HG03378 (cell line): ENCODE measurements at regions not wholly inside any gene's neighbourhood (a gene's known extent, or its start where the extent isn't known, plus 50 kb on each side); places are given as distances from the start of the nearest gene placed in this dataset.
A peak's percentile ranks its signal among the peaks of the same experiment; 100 is the strongest.
"Not testable (repeated sequence)": the region's sequence is repeated elsewhere in the genome, so short reads cannot be mapped to it uniquely, and the experiment has no call there.

Experiments
- ATAC-seq: cut with Tn5 transposase; IDR thresholded peaks from one replicate; pipeline ENCODE4 v1.9.1; 2021; ENCODE audit warnings: mild to moderate bottlenecking, moderate library complexity; ENCODE audit not compliant: unreplicated experiment

DNA sequence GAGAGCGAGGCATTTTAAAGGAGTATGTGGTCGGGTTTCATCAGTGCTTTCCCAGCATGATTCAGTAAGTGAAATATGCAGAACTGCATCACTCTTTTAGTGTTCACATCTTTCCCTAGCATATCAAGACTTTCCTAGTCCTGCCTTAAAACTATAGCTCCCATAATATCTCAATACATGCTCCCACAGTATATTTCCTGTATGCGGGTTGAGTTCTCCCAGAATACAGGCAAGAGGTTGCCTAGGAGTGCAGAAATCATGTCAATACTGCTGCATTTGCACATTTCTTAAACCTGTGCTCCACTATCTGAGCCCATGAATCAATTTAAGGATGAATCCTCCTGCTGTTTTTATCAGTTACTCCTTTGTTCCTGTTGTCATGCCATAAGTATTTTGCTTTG lies 386.6 kb upstream of the SLC35B3 start:
- ATAC-seq = no peak

DNA sequence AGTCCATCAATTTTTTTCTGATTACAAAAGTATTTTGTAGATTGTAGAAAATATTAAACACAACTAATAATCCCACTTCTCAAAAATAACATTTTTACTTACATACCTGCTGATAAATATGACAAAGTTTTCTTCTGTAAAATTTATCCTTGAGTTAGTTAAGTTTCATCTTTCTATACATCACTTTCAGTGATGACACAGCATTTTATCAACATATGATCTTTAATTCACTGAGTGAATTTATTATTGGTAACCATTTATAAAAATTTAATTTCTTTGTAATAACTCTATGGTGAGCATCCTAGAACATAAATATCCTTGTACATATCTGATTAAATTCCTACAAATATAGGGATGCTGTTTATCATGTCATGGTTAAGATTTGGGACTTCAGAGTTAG lies 385.0 kb upstream of the SLC35B3 start:
- ATAC-seq = no peak

DNA sequence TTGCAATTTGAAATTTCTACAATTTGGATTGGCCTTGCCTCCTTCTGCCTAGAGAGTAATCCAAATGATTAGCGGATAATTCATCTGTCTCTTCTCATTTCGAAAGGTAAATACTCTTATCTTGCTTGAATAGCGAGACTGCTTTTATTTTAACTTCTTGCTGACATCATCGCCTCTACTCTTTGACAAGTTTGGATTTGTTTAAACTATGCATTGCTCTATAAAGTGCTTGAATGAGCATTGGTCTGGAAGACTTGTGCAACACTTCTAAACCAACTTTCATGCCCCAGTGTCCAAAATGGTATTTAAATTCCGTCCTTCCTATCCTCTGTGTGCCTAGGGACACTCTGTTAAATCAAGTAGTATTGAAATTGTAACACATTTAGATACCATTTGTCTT lies 384.1 kb upstream of the SLC35B3 start:
- ATAC-seq = no peak

DNA sequence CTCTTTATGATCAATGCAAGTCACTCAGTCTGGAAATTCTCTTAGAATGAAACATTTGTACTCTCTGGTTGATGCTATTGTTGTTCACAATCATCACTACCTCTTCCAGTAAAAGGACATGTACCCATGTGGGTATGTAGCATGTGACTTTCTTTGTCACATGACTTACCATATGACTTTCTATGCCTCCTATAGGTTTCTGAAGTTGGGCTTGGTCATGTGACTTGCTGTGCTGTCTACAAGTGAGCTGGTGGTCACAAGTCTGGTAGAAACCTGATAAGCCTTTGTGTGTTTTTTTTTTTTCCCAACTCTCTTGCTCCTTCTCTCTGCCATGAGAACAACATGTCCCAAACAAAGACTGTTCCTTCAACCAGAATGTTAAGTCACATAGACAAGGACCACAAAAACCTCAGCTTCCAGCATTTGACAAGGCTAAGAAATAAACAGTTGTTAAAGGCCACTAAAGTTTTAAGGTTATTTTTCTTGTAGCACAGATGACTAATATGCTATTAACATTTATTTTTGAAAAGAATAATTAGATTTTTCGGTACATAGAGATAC lies 379.2 kb upstream of the SLC35B3 start:
- no peak for ATAC-seq

DNA sequence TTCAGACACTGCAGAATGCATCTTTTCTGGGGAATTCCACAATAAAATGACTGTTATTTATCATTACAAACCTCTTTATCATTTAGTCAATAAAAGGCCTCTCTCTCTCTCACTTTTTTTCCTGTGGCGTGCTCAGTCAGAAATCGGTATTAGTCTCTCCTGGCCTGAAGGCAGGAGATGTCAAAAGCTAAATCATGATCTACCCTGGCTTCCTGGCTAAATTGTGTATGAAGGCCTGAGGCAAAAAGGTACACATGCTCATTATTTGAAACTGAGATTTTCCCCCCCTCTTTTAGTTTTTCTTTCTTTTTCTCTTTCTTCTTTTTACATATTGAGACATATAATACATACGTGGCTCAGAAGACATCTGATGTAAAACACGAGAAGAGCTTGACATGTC lies 375.0 kb upstream of the SLC35B3 start:
- no peak for ATAC-seq

DNA sequence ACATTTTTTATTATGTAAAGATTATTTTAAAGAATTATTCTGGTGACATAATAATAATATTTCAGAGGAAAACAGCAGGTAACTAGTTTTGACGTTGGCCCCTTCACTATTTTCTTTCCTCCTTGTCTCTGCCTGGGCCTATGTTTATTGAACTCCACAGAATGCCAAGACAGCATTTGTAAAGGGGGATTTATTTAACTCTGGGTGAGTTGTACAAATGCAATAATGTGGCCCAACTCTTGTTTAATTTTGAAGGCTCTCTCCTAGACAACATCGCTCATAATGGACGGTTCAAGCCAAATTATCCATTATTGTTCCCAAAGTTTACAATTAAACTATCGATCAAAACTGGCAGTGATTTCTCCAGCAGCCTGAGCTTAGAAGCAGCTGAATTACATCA lies 374.3 kb upstream of the SLC35B3 start:
- no peak for ATAC-seq

DNA sequence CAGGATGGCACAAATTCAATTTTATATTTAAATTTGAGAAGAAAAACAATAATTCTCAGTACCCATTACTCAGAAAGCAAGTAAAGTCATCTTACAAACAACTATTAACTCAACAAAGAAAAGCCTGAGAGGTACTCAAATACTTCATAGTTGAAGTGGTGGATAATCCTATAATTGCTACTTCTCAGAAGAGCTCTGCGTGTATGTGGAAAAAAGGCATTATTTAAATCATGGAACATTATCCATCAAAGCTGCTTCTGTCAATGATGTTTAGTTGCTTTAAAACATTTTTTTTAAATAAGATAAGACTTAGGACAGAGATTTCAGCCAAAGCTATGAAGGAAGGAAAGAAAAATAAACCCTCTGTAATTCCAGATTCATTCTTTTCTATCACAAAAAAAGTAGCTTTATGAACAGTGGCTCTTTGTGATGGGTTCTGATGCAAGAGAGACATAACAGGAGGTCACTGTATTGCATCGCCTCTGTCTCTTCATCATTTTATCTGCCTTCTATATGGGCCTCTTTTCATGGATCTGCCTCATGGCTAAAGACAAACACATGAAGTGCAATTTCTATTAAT lies 367.9 kb upstream of the SLC35B3 start:
- ATAC-seq = no peak

DNA sequence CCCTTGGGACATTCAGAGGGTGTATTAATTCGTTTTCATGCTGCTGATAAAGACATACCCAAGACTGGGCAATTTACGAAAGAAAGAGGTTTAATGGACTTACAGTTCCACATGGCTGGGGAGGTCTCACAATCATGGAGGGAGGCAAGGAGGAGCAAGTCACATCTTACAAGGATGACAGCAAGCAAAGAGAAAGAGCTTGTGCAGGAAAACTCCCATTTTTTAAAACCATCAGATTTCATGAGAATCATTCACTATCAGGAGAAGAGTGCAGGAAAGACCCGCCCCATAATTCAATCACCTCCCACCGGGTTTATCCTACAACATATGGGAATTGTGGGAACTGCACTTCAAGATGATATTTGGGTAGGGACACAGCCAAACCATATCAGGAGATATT lies 367.1 kb upstream of the SLC35B3 start:
- not testable (repeated sequence) for ATAC-seq

DNA sequence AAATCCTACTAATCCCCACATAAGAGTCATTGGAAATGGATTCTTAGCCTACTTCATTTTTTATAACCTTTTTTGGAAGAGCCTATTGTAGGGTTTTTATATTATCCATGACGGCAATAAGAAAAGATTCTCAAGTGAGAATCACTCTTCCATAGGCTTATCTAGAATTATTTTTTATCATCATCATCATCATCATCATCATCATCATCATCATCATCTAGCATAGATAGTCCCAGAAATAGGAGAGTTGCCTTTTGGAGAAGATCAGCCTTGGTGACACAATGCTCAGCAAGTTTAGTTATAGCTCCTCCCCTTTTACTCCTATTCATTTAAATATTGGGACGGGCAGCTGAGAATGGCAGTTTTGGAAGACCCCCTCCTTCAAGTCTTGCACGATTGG lies 359.1 kb upstream of the SLC35B3 start:
- ATAC-seq = no peak

DNA sequence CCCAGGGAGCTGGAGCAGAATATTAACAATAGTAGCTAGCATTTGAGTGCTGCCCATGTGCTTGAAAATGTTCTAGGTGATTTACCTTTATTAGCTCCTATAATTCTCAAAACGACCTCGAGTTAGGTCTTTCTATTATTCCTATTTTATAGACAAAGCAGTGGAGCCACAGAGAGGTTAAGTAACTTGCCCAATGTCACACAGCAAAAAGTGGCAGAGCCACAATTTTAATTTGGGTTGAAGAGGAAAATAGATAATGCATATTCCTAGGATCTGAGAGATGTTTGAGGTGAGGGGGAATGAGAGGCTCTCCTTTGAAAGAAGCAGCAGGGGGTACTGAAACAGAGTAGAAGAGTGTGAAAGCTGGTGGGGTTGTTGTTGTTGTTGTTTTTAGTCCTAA lies 354.5 kb upstream of the SLC35B3 start:
- ATAC-seq = no peak

DNA sequence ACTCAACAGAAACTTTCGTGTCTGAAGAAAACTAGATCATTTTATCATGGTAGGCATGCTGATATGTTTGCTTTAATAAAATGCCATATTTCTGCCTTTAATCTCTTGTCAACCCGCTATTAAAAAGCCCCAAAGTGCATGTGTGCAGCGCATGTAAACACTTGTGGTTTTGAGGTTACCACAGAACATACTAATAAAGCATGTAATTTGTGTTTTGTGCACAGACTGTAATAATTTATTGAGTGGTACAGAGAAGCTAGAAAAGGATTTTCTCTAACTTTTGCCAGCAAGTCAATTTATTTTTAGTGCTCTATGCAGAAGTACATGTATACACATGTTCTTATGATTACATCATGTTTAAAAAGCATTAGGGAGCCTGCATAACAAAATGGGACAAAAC lies 349.9 kb upstream of the SLC35B3 start:
- no peak for ATAC-seq

DNA sequence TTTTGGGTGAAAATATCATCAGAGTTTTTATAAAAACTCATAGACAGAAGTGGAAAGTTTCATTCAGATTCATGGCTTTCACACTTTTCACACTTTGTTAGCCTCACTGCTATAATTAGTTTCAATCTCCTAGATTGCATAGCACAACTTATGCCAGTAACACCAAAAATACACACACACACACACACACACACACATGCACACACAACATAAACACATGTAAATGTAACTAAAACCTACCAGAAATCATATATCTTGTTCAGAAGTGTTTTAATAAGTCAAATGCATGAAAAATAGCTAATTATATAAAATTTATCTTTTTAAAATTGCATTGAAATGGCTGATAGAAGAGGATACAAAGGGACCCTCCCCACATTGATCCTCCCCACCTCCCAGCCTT lies 347.8 kb upstream of the SLC35B3 start:
- ATAC-seq = no peak

DNA sequence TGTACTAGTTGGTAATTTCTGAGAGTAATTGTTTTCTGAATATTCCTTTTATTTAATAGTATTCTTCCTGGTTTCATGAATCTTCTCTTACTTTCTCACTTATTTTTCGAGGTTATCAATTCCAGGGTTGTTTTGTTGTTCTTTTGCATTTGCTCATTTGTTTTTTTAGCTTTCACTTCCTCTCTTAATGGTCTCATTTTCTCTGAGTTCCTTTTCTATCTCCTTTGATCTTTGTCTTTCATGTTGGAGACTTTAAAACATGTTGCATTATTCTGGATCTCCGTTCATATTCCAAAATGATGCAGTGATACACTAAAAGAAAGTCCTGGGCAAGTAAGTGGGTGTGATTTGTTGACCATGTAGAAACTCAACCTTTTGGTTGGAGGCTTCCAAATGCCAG lies 345.3 kb upstream of the SLC35B3 start:
- no peak for ATAC-seq

DNA sequence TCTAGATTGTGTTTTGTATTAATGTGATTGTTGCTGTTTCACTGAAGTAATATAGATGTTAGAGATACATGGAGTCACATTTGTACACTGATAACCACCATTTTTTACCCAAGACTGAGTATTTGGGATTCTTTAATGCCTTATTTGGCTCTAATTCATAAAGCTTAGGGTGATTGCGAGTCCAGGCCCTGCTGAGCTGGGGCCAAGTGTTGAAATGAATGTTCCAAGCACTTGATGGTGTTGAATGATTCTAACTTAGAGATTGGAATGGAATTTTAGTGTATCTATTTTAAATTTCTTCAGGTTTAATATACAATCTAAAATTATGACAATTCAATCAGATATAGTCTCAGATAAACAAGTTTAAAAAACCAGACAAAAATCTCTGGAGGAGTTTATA lies 329.4 kb upstream of the SLC35B3 start:
- ATAC-seq = no peak

DNA sequence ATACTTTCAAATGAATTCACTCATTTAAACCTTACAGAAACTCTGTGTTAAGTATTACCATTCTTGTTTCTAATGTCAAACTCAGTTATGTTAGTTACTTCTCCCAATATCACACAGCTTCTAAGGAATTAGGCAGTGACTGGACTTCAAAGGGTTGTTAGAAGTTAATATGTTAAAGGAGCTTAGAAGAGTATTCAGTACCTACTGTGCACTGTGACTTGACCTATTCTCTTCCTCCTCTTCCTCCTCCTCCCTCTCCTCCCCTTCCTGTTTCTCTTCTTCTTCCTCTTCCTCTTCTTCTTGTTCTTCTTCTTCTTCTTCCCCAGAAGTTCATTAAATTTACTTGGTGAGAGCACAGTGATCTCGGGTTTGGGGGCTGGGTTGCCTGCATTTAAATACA lies 325.6 kb upstream of the SLC35B3 start:
- no peak for ATAC-seq

DNA sequence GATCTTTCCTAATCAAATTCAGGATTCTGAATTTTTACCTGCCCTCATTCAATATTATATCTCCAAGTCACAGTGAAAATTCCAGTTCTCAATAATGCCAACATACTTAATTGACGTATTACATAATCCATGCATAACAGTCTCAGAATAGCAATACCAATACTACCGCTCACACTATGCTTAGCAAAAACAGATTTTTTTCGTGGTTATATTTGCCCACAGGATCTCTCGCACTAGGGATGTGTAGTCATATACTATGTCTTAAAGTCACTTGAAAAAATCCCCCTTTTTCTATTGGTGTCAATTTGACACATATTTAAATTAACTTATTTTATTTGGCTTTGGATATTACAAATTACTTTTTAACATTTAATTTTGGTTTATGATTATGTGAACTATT lies 323.1 kb upstream of the SLC35B3 start:
- no peak for ATAC-seq

DNA sequence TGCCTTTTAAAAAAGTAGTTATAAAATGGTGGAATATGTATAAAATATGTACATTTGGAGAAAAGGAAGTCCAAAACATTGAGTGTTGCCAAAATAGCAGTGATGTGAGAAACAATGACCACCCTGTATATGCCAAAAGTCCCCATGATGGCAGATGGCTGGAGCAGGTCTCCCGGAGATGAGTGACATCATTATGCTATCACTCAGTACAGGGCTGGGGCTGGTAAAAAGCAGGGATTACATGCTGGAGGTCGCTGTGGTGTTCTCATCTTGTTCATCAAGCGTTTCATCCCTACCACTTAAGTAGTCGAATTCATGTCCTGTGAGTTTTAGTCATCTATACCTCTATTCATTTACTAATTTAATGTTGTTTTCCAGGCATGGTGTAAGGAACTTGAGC lies 315.3 kb upstream of the SLC35B3 start:
- ATAC-seq = no peak

DNA sequence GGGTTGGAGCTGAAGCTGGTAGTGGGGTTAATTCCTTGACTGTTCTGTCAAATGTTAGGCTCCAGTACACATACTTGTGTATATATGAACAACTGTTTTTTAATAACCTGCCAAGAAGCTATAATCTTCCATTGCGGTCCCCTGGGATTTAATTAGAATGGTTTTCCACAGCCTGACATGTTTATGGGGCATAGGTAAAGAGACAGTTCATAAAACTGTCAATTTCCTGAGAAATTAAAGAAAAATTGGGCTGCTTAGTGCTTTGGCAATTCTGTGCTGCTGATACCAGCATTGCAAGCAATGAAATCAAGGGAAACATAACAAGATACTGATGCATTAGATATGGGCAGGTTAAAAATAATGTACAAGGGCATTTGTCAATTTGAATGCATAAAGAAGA lies 314.1 kb upstream of the SLC35B3 start:
- ATAC-seq = no peak

DNA sequence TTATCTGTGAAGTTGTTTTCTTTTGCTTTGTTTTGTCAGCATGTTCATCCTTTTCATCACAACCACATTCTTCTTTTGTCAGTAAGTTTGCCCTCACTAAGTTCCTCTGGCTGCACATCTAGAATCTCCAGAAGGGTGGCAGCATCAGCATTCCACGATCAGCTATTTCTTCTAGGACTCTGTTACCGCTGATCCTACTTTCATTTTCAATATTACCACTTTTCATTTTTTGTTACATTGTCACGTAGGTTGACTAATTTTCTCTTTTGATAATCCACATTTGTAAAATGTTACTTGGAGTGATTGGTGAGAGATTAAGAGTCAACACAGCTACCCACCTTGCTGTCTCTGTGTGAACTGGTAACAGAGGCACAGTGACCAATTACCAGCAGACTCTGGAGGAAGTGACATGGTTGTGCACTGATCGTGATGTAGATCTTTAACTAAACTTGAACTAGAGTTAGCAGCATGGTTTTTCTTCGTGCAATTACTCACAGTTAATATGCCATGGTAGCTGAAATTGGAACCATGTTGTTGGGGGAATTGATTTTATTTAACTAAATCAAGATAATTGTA lies 307.9 kb upstream of the SLC35B3 start:
- ATAC-seq = peak; percentile 85

DNA sequence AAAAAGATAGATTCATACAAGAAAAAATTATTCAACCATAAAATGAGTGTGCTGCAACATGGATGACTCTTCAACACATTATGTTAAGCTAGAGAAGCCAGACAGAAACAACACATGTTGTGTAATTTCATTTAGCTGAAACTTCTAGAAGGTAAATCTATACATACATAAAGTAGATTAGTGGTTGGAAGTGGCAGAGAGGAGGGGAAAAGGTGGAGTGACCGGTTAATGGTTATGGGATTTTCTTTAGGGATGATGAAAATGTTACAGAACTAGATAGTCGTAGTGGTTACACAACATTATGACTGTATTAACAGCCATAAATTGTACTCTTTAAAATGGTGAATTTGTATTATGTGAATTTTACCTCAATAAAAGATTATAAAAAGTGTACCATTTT lies 304.1 kb upstream of the SLC35B3 start:
- ATAC-seq = no peak

DNA sequence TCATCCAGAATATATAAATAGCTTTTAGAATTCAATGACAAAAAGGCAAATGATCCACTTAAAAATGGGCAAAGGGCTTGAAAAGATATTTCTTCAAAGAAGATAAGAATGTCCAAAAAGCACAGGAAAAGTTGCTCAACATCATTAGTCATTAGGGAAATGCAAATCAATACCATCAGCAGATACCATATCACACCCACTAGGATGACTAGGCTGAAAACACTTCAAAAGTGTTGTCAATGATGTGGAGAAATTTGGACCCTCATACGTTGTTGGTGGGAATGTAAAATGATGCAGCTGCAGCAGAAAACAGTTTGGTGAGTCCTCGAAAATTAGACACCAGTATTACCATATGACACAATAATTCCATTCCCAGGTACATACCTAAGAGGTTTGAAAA lies 303.6 kb upstream of the SLC35B3 start:
- ATAC-seq = no peak

DNA sequence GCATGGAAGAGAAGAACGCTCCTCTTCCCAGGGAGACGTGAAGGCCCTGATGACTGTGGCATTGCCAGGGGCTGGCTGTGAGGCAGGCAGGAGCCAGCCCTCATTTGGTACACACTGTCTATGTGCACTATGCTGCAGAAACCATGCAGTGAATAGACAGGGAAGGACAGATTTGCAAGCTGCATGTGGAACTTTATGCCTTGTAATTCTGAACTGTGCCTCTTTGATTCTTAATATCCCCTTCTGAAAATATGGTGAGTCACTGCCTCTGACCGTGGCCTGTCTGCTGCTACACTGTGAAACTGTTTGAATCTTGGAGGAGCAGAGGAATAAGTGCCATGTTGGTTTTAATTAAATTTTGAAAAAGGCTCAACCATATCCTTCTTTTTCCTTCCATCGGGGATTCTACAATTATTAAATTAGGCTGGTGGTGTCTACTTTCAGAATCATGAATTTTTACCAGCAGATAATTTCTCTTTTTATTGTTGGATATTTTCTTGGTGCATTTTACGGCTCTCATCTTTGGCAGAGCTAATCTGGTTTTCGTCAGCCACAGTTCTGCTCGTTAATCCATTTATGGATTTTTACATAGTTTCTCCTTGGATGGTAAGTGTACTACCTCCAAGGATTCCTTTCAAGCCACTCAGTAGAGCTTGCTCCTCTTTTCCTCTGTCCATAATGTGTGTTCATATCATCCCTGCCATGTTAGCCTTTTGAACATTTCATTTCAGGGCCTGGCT lies 301.0 kb upstream of the SLC35B3 start:
- ATAC-seq = no peak
